SU-DHL-6 (cell line): ENCODE measurements at regions not wholly inside any gene's neighbourhood (a gene's known extent, or its start where the extent isn't known, plus 50 kb on each side); places are given as distances from the start of the nearest gene placed in this dataset.

Source experiments
- H2AFZ ChIP-seq: fragments of 200-600 bp; sonication (generic); 2 replicates; pipeline ENCODE4 v1.6.1; 2014; ENCODE audit warnings: low read depth, mild to moderate bottlenecking, moderate library complexity, mixed read lengths, antibody characterized with exemption, low read length; ENCODE audit not compliant: severe bottlenecking
- H3F3A ChIP-seq: fragments of 200-600 bp; shearing (Covaris generic); 2 replicates; pipeline ENCODE4 v1.6.0; 2016; ENCODE audit warnings: antibody characterized with exemption, mild to moderate bottlenecking; ENCODE audit not compliant: insufficient read depth
- H3K27ac ChIP-seq: fragments of 200-600 bp; sonication (generic); 2 replicates; pipeline ENCODE4 v1.5.1; 2016; ENCODE audit warnings: low read depth, mild to moderate bottlenecking, low read length, moderate library complexity, mixed read lengths
- H3K27me3 ChIP-seq: fragments of 200-600 bp; sonication (generic), shearing (Covaris generic); 2 replicates; pipeline ENCODE4 v1.6.0; 2014; ENCODE audit warnings: mild to moderate bottlenecking, low read length
- H3K36me3 ChIP-seq: fragments of 200-600 bp; sonication (generic); 2 replicates; pipeline ENCODE4 v1.6.1; 2014; ENCODE audit warnings: mild to moderate bottlenecking, low read length, mixed read lengths
- H3K4me2 ChIP-seq: fragments of 300-600, 200-600 bp; shearing (Covaris generic), sonication (generic); 2 replicates; pipeline ENCODE4 v1.6.0; 2014; ENCODE audit warnings: low read length, low read depth, mild to moderate bottlenecking; ENCODE audit not compliant: poor library complexity, severe bottlenecking
- H3K4me3 ChIP-seq: fragments of 200-600 bp; sonication (generic); 2 replicates; pipeline ENCODE4 v1.5.1; 2014; ENCODE audit warnings: antibody characterized with exemption, low read length, mild to moderate bottlenecking, mixed read lengths; ENCODE audit not compliant: insufficient read depth, poor library complexity, severe bottlenecking
- H3K79me2 ChIP-seq: fragments of 200-600 bp; sonication (generic); 2 replicates; pipeline ENCODE4 v1.6.1; 2014; ENCODE audit warnings: mild to moderate bottlenecking, low read length, moderate library complexity; ENCODE audit not compliant: insufficient read depth
- H3K9ac ChIP-seq: fragments of 200-600 bp; sonication (generic); 2 replicates; pipeline ENCODE4 v1.7.0; 2014; ENCODE audit warnings: mild to moderate bottlenecking, low read length
- H3K9me2 ChIP-seq: fragments of 200-600 bp; sonication (generic); replicated peaks from 2 replicates; pipeline ENCODE4 v1.6.1; 2014; ENCODE audit warnings: low read length; ENCODE audit not compliant: insufficient read depth
- H3K9me3 ChIP-seq: fragments of 200-600 bp; sonication (generic); 2 replicates; pipeline ENCODE4 v1.6.1; 2014; ENCODE audit warnings: low read length, mixed read lengths; ENCODE audit not compliant: insufficient read depth
- H4K20me1 ChIP-seq: fragments of 200-600 bp; sonication (generic); 2 replicates; pipeline ENCODE4 v1.6.1; 2014; ENCODE audit warnings: low read depth, mild to moderate bottlenecking, antibody characterized with exemption, low read length, moderate library complexity, mixed read lengths
- EZH2phosphoT487 ChIP-seq: fragments of 200-600 bp; sonication (generic), shearing (Covaris generic); conservative IDR thresholded peaks from 2 replicates; pipeline ENCODE4 v1.6.1; 2018; ENCODE audit warnings: mild to moderate bottlenecking, antibody characterized with exemption, low read length, moderate library complexity, mixed read lengths
- TF ChIP-seq, protein P1 (sequence below): fragments of 200-600 bp; sonication (generic); IDR thresholded peaks from one replicate; pipeline ENCODE4 v1.5.1; 2017; ENCODE audit warnings: antibody characterized with exemption, mild to moderate bottlenecking, low read length, moderate library complexity; ENCODE audit not compliant: insufficient read depth, poor library complexity, severe bottlenecking

DNA sequence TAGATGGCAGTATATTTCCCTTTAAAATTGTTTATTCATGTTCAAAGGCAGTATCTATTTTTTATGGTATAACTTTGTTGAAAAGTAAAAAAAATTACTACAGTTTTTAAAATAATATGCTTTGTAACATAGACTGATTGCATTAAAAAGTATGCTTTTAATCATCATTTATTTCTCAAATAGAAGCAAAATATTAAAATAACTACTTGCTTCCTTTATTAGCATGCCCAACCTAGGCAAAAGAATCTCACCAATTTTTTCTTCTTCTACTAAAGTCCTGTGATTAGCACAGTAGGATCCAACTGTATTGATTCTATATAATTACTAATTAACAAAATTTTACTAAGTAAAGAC lies 69.6 kb upstream of the NFKB1 start:
- peak overlapping the region; percentile 69; the same call in 1 of the 2 replicates for H3K27ac ChIP-seq
- H3K9me3 ChIP-seq, result no peaks in the 10 kb centered on the region
- no peaks in the 10 kb centered on the region for H3K9me2 ChIP-seq
- H3K36me3 ChIP-seq, result no peaks in the 10 kb centered on the region
- peak overlapping the region; percentile 60 for H3K9ac ChIP-seq
- no peak overlapping the region for H2AFZ ChIP-seq
- no peaks in the 10 kb centered on the region for H3K79me2 ChIP-seq
- TF ChIP-seq, protein P1, sequence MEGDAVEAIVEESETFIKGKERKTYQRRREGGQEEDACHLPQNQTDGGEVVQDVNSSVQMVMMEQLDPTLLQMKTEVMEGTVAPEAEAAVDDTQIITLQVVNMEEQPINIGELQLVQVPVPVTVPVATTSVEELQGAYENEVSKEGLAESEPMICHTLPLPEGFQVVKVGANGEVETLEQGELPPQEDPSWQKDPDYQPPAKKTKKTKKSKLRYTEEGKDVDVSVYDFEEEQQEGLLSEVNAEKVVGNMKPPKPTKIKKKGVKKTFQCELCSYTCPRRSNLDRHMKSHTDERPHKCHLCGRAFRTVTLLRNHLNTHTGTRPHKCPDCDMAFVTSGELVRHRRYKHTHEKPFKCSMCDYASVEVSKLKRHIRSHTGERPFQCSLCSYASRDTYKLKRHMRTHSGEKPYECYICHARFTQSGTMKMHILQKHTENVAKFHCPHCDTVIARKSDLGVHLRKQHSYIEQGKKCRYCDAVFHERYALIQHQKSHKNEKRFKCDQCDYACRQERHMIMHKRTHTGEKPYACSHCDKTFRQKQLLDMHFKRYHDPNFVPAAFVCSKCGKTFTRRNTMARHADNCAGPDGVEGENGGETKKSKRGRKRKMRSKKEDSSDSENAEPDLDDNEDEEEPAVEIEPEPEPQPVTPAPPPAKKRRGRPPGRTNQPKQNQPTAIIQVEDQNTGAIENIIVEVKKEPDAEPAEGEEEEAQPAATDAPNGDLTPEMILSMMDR, result no peak
- TF ChIP-seq EZH2phosphoT487, result no peak
- H3K4me3 ChIP-seq, result peak overlapping the region; percentile 43
- H4K20me1 ChIP-seq, result no peaks in the 10 kb centered on the region
- no peaks in the 10 kb centered on the region for H3F3A ChIP-seq
- peak overlapping the region; percentile 98 for H3K4me2 ChIP-seq
- H3K27me3 ChIP-seq, result no peaks in the 10 kb centered on the region

DNA sequence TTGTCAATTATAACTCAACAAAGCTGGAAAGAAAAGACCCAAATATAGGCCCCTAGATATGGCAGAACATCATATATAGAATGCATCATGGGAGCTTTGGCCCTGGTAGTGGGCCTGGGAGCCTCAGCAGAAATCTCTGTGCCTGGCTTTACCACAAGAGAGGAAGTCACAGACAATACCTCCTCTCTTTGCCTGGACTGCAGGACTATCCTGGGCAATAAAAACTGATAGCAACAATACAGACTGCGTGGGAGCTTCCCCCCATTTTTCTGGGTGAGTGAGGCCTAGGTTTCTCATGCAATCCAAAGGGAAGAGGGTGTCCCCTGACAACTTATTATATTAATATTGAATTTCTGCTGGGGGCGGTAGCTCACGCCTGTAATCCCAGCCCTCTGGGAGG lies 64.0 kb upstream of the NFKB1 start:
- Histone ChIP-seq H3K9me3 (no peaks in the 10 kb centered on the region), H3K79me2 (no peaks in the 10 kb centered on the region), H3K4me2 (no peak overlapping the region), H3K27me3 (no peaks in the 10 kb centered on the region), H2AFZ (no peak overlapping the region), H3K36me3 (no peaks in the 10 kb centered on the region), H3K9ac (no peak overlapping the region), H3K4me3 (no peak overlapping the region), H3K27ac (no peak overlapping the region), H3K9me2 (no peaks in the 10 kb centered on the region), H3F3A (no peaks in the 10 kb centered on the region), H4K20me1 (no peaks in the 10 kb centered on the region)
- TF ChIP-seq, protein P1, result no peak
- no peak for TF ChIP-seq EZH2phosphoT487

DNA sequence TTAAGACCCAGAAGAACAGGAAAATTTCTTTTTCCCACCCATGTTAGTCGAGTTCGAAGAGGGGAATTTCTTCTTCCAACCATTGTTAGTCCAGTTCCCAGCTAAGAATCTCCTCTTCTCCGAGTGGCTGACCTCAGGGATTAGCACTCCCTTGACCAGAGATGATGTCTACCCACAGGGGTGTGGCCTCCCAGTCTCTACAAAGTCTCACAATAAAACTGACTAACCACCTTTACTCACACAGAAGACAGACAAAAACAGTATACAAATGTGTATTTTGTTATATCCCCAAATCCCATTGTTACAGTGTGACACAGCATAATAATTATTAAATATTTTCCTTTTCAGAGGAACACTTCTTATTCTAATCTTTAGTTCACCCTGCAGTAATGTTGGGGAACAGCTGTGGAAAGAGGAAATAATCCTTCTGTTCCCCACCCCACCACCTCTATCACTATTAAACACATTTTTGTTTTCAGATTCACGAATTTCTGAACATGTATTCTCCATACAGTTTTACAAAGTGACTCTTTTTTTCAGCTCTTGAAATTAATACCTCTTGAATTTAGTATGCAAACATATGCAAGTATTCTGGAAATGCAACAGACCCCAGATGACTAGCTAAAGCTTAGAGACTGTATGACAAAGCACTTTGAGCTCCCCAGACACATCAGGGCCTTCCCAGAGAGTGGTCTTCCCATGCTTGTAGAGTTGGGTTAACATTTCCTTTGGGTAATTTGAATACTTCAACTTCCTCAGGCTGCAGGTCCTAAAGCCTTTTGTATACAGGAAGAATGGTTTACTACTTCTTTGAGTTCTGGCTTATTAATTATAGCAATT lies 62.5 kb upstream of the NFKB1 start:
- H3K4me2 ChIP-seq, result no peak overlapping the region

More for the DNA sequence above, 62.5 kb upstream of the NFKB1 start:
- Histone ChIP-seq H3K4me3 (no peak overlapping the region), H3K79me2 (no peaks in the 10 kb centered on the region), H3K36me3 (no peaks in the 10 kb centered on the region), H3F3A (no peaks in the 10 kb centered on the region), H3K9me2 (no peaks in the 10 kb centered on the region), H2AFZ (no peak overlapping the region), H3K9me3 (no peaks in the 10 kb centered on the region), H3K27me3 (no peaks in the 10 kb centered on the region), H3K9ac (no peak overlapping the region), H3K27ac (no peak overlapping the region), H4K20me1 (no peaks in the 10 kb centered on the region)
- TF ChIP-seq EZH2phosphoT487, result no peak
- TF ChIP-seq, protein P1, result no peak
